HEK293T (cell line): ENCODE measurements at regions not wholly inside any gene's neighbourhood (a gene's known extent, or its start where the extent isn't known, plus 50 kb on each side); places are given as distances from the start of the nearest gene placed in this dataset.

Experiments
- BHLHE40 ChIP-seq: fragments of 450-650 bp; IDR thresholded peaks from 2 replicates; pipeline ENCODE4 v1.6.1; 2016; ENCODE audit warnings: mild to moderate bottlenecking, moderate library complexity, borderline replicate concordance
- FOXA1 ChIP-seq: fragments of 450-650 bp; IDR thresholded peaks from 2 replicates; pipeline ENCODE4 v1.6.1; 2016; ENCODE audit warnings: mild to moderate bottlenecking
- FOXK2 ChIP-seq: fragments of 450-650 bp; IDR thresholded peaks from 2 replicates; pipeline ENCODE4 v1.6.1; 2016; ENCODE audit warnings: mild to moderate bottlenecking
- L3MBTL2 ChIP-seq: fragments of 450-650 bp; conservative IDR thresholded peaks from 2 replicates; pipeline ENCODE4 v1.6.1; 2016; ENCODE audit warnings: mild to moderate bottlenecking
- PKNOX1 ChIP-seq: fragments of 450-650 bp; IDR thresholded peaks from 2 replicates; pipeline ENCODE4 v1.6.1; 2016
- SP1 ChIP-seq: fragments of 450-650 bp; IDR thresholded peaks from 2 replicates; pipeline ENCODE4 v1.6.1; 2017

- TF ChIP-seq BHLHE40 (no peak), FOXK2 (no peak), SP1 (no peak), L3MBTL2 (no peak), FOXA1 (no peak), PKNOX1 (0 out of 2 replicates have a peak, but pooled peaks have one; percentile 5)
Observed at GRCh38 chr10:129140921-129141885, 325.8 kb upstream of the MGMT start.
